Activated T-cell treated with anti-CD3 and anti-CD28 coated beads, Interleukin-2, amount 50 U/mL, for 48 hours (primary cell): ENCODE measurements at regions not wholly inside any gene's neighbourhood (a gene's known extent, or its start where the extent isn't known, plus 50 kb on each side); places are given as distances from the start of the nearest gene placed in this dataset.

ENCODE experiments used
- DNase-seq, 2 experiments: peaks; one replicate each; pipeline ENCODE4 v3.0.0-alpha.2; 2020

GRCh38 chr2:824524-824923, 126.1 kb upstream of the SNTG2 start:
- DNase-seq, result no peak

- no peak for DNase-seq
These were observed 129.1 kb upstream of the SNTG2 start for GRCh38 chr2:821546-821945.

- no peak for DNase-seq
These were observed 131.0 kb upstream of the SNTG2 start for GRCh38 chr2:819601-820000.

GRCh38 chr2:819121-819520, 131.5 kb upstream of the SNTG2 start:
- no peak for DNase-seq

GRCh38 chr2:817336-818015, 133.2 kb upstream of the SNTG2 start:
- DNase-seq, result no peak

- DNase-seq, result no peak
These were observed 134.4 kb upstream of the SNTG2 start for GRCh38 chr2:816278-816677.

- no peak for DNase-seq
These were observed 133.2 kb upstream of the TMEM18 start for GRCh38 chr2:810397-810796.

- no peak for DNase-seq
These were observed 130.1 kb upstream of the TMEM18 start for GRCh38 chr2:807300-807699.

- no peak for DNase-seq
These were observed 128.5 kb upstream of the TMEM18 start for GRCh38 chr2:805664-806063.

- DNase-seq, result no peak
These were observed 120.8 kb upstream of the TMEM18 start for GRCh38 chr2:797993-798392.

GRCh38 chr2:797556-797955, 120.3 kb upstream of the TMEM18 start:
- no peak for DNase-seq

- DNase-seq, result no peak
These were observed 119.2 kb upstream of the TMEM18 start for GRCh38 chr2:796141-796985.

- no peak for DNase-seq
These were observed 118.4 kb upstream of the TMEM18 start for GRCh38 chr2:795531-796041.

- DNase-seq, result no peak
These were observed 117.5 kb upstream of the TMEM18 start for GRCh38 chr2:794554-795241.

- DNase-seq, result no peak
These were observed 116.0 kb upstream of the TMEM18 start for GRCh38 chr2:793236-793635.

GRCh38 chr2:792687-793086, 115.5 kb upstream of the TMEM18 start:
- DNase-seq, result no peak

GRCh38 chr2:790634-791245, 113.5 kb upstream of the TMEM18 start:
- DNase-seq, result no peak

- no peak for DNase-seq
These were observed 112.9 kb upstream of the TMEM18 start for GRCh38 chr2:790081-790480.

- no peak for DNase-seq
These were observed 112.3 kb upstream of the TMEM18 start for GRCh38 chr2:789529-789928.

GRCh38 chr2:788227-789032, 111.2 kb upstream of the TMEM18 start:
- no peak for DNase-seq

GRCh38 chr2:784753-785152, 107.5 kb upstream of the TMEM18 start:
- no peak for DNase-seq

- no peak for DNase-seq
These were observed 103.4 kb upstream of the TMEM18 start for GRCh38 chr2:780581-780980.
